ENCODE measurements at regions not wholly inside any gene's neighbourhood (a gene's known extent, or its start where the extent isn't known, plus 50 kb on each side); places are given as distances from the start of the nearest gene placed in this dataset.
"Not testable (repeated sequence)": the region's sequence is repeated elsewhere in the genome, so short reads cannot be mapped to it uniquely, and the experiment has no call there.

GRCh38 chr3:67145738-67146137 lies 147.6 kb downstream of the KBTBD8 start:
- DNase-seq (ENCODE audit: low read depth in 3 of 3, low spot score in 2 of 3) = no peak

GRCh38 chr3:67154429-67154828 lies 156.3 kb downstream of the KBTBD8 start:
- no peak for DNase-seq (ENCODE audit: low read depth in 3 of 3, low spot score in 2 of 3)

- DNase-seq (ENCODE audit: low read depth in 3 of 3, low spot score in 2 of 3) = no peak
Measured at GRCh38 chr3:67167481-67167880, 169.4 kb downstream of the KBTBD8 start.

- DNase-seq (ENCODE audit: low read depth in 3 of 3, low spot score in 2 of 3) = no peak
Measured at GRCh38 chr3:67171841-67172240, 173.7 kb downstream of the KBTBD8 start.

- DNase-seq (ENCODE audit: low read depth in 3 of 3, low spot score in 2 of 3) = not testable (repeated sequence)
Measured at GRCh38 chr3:67173130-67173529, 175.0 kb downstream of the KBTBD8 start.

GRCh38 chr3:67176396-67176795 lies 178.3 kb downstream of the KBTBD8 start:
- no peak for DNase-seq (ENCODE audit: low read depth in 3 of 3, low spot score in 2 of 3)

GRCh38 chr3:67192466-67192865 lies 194.4 kb downstream of the KBTBD8 start:
- DNase-seq (ENCODE audit: low read depth in 3 of 3, low spot score in 2 of 3) = no peak

GRCh38 chr3:67196677-67197076 lies 198.6 kb downstream of the KBTBD8 start:
- DNase-seq (ENCODE audit: low read depth in 3 of 3, low spot score in 2 of 3) = no peak

- no peak for DNase-seq (ENCODE audit: low read depth in 3 of 3, low spot score in 2 of 3)
Measured at GRCh38 chr3:67198374-67198773, 200.3 kb downstream of the KBTBD8 start.

- DNase-seq (ENCODE audit: low read depth in 3 of 3, low spot score in 2 of 3) = no peak
Measured at GRCh38 chr3:67200618-67201017, 202.5 kb downstream of the KBTBD8 start.

GRCh38 chr3:67201026-67201425 lies 202.9 kb downstream of the KBTBD8 start:
- DNase-seq (ENCODE audit: low read depth in 3 of 3, low spot score in 2 of 3) = no peak

GRCh38 chr3:67202053-67202452 lies 203.9 kb downstream of the KBTBD8 start:
- no peak for DNase-seq (ENCODE audit: low read depth in 3 of 3, low spot score in 2 of 3)

- no peak for DNase-seq (ENCODE audit: low read depth in 3 of 3, low spot score in 2 of 3)
Measured at GRCh38 chr3:67204951-67205350, 206.8 kb downstream of the KBTBD8 start.

GRCh38 chr3:67215690-67216089 lies 217.6 kb downstream of the KBTBD8 start:
- no peak for DNase-seq (ENCODE audit: low read depth in 3 of 3, low spot score in 2 of 3)

- no peak for DNase-seq (ENCODE audit: low read depth in 3 of 3, low spot score in 2 of 3)
Measured at GRCh38 chr3:67227030-67227429, 228.9 kb downstream of the KBTBD8 start.

- no peak for DNase-seq (ENCODE audit: low read depth in 3 of 3, low spot score in 2 of 3)
Measured at GRCh38 chr3:67228136-67228535, 230.0 kb downstream of the KBTBD8 start.

- DNase-seq (ENCODE audit: low read depth in 3 of 3, low spot score in 2 of 3) = no peak
Measured at GRCh38 chr3:67232642-67233041, 234.5 kb downstream of the KBTBD8 start.

- DNase-seq (ENCODE audit: low read depth in 3 of 3, low spot score in 2 of 3) = no peak
Measured at GRCh38 chr3:67239353-67239752, 241.2 kb downstream of the KBTBD8 start.

GRCh38 chr3:67241084-67241483 lies 243.0 kb downstream of the KBTBD8 start:
- DNase-seq (ENCODE audit: low read depth in 3 of 3, low spot score in 2 of 3) = no peak

GRCh38 chr3:67244130-67244529 lies 246.0 kb downstream of the KBTBD8 start:
- DNase-seq (ENCODE audit: low read depth in 3 of 3, low spot score in 2 of 3) = peak in 1 of 3 donors; percentile 21

GRCh38 chr3:67245545-67245944 lies 247.4 kb downstream of the KBTBD8 start:
- no peak for DNase-seq (ENCODE audit: low read depth in 3 of 3, low spot score in 2 of 3)

GRCh38 chr3:67248726-67249125 lies 250.6 kb downstream of the KBTBD8 start:
- no peak for DNase-seq (ENCODE audit: low read depth in 3 of 3, low spot score in 2 of 3)

- not testable (repeated sequence) for DNase-seq (ENCODE audit: low read depth in 3 of 3, low spot score in 2 of 3)
Measured at GRCh38 chr3:67252906-67253305, 254.8 kb downstream of the KBTBD8 start.
